PFSK-1 (cell line): ENCODE measurements at regions not wholly inside any gene's neighbourhood (a gene's known extent, or its start where the extent isn't known, plus 50 kb on each side); places are given as distances from the start of the nearest gene placed in this dataset.

ENCODE experiments used
- FOXP2 ChIP-seq: optimal IDR thresholded peaks from 2 replicates; pipeline ENCODE3; 2011; ENCODE audit warnings: borderline replicate concordance, control low read depth, inconsistent platforms; ENCODE audit not compliant: insufficient read depth; ENCODE audit errors: extremely low read length, extremely low read depth
- POLR2AphosphoS5 ChIP-seq: IDR thresholded peaks from 2 replicates; pipeline ENCODE4 v1.6.1; 2012; ENCODE audit warnings: low read depth, mild to moderate bottlenecking, control low read depth, low read length, moderate library complexity
- SIN3A ChIP-seq: IDR thresholded peaks from 2 replicates; pipeline ENCODE4 v1.6.1; 2012; ENCODE audit warnings: mild to moderate bottlenecking, low read length, moderate library complexity, borderline replicate concordance; ENCODE audit not compliant: insufficient read depth
- TAF1 ChIP-seq: IDR thresholded peaks from 2 replicates; pipeline ENCODE4 v1.6.1; 2012; ENCODE audit warnings: low read length, control low read depth, borderline replicate concordance; ENCODE audit not compliant: insufficient read depth
- TF ChIP-seq, protein P1 (sequence below), 2 experiments: IDR thresholded peaks; 2 replicates each; pipeline versions ENCODE4 v1.6.1 to v1.8.0; 2011 to 2012; ENCODE audit warnings: low read depth in 2 of 2, low read length in 2 of 2, control low read depth in 1 of 2, inconsistent platforms in 1 of 2, mild to moderate bottlenecking in 1 of 2, moderate library complexity in 1 of 2; ENCODE audit not compliant: insufficient read depth in 1 of 2

DNA sequence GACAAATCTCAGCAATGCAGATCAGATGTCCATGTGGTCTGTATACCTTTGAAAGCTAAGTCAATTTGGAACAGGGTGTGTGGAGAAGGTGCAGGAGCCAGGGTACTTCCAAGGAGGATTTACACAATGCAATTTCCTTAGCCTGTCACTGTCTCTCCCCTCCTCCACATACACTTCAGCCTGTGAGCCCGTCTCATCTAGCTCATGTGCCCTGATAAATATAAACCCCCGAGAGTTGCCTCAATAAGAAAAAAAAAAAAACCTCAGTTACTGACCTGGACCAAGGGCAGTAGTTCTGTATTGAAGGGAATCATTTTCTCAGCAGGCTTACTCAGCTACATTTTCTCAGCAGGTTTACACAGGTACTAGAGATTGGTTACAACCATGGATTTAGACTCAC is 132.1 kb upstream of the PELI2 start:
- TF ChIP-seq SIN3A: no peak
- no peak for TF ChIP-seq POLR2AphosphoS5
- no peak for TF ChIP-seq FOXP2
- TF ChIP-seq, protein P1, sequence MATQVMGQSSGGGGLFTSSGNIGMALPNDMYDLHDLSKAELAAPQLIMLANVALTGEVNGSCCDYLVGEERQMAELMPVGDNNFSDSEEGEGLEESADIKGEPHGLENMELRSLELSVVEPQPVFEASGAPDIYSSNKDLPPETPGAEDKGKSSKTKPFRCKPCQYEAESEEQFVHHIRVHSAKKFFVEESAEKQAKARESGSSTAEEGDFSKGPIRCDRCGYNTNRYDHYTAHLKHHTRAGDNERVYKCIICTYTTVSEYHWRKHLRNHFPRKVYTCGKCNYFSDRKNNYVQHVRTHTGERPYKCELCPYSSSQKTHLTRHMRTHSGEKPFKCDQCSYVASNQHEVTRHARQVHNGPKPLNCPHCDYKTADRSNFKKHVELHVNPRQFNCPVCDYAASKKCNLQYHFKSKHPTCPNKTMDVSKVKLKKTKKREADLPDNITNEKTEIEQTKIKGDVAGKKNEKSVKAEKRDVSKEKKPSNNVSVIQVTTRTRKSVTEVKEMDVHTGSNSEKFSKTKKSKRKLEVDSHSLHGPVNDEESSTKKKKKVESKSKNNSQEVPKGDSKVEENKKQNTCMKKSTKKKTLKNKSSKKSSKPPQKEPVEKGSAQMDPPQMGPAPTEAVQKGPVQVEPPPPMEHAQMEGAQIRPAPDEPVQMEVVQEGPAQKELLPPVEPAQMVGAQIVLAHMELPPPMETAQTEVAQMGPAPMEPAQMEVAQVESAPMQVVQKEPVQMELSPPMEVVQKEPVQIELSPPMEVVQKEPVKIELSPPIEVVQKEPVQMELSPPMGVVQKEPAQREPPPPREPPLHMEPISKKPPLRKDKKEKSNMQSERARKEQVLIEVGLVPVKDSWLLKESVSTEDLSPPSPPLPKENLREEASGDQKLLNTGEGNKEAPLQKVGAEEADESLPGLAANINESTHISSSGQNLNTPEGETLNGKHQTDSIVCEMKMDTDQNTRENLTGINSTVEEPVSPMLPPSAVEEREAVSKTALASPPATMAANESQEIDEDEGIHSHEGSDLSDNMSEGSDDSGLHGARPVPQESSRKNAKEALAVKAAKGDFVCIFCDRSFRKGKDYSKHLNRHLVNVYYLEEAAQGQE (IDR thresholded peaks at IDR 0.05; ENCODE audit: insufficient read depth in 1 of 2, low read depth in 2 of 2, low read length in 2 of 2): no peak
- no peak for TF ChIP-seq TAF1

DNA sequence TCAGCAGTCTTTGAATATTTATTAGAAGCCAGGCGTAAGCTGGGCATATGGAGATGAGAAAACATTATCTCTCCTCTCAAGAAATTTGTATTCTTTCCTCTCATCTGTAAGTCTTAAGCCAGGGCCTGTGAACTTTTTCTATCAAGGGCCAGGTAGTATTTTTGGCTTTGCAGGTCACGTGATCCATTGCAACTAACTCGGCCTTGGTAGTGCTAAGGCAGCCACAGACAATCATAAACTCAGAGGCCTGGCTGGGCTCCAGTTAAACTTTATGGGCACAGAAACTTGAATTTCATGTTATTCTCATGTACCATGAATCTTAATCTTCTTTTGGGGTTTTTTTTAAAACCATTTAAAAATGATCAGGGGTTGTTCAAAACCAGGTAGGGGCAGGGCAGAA is 117.4 kb upstream of the PELI2 start:
- TF ChIP-seq, protein P1 (IDR thresholded peaks at IDR 0.05; ENCODE audit: insufficient read depth in 1 of 2, low read depth in 2 of 2, low read length in 2 of 2): no peak
- TF ChIP-seq TAF1: no peak
- TF ChIP-seq POLR2AphosphoS5: no peak
- TF ChIP-seq FOXP2: no peak
- no peak for TF ChIP-seq SIN3A

DNA sequence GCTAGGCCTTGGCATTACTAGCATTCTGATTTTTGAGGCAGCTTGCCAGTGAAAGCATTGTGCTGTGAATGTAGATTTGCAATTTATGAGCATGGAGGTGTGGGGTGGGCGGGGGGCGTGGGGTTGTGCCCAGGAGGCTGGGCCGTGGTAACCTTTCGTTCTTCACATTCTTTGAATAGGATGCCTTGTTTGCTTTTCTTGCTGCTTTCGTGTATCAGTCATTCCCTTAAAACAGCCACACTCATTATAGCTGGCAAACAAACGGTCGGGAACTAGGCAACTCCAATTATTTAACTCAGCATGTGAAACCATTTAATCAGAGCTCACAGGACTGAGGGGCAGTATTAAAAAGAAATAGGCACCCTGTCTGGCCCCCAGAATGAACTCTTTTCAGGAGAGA is 115.9 kb upstream of the PELI2 start:
- no peak for TF ChIP-seq FOXP2
- TF ChIP-seq SIN3A: no peak
- TF ChIP-seq TAF1: no peak
- no peak for TF ChIP-seq POLR2AphosphoS5
- TF ChIP-seq, protein P1 (IDR thresholded peaks at IDR 0.05; ENCODE audit: insufficient read depth in 1 of 2, low read depth in 2 of 2, low read length in 2 of 2): no peak

GRCh38 chr14:56002876-56003625 is 115.2 kb upstream of the PELI2 start:
- no peak for TF ChIP-seq FOXP2
- TF ChIP-seq, protein P1 (IDR thresholded peaks at IDR 0.05; ENCODE audit: insufficient read depth in 1 of 2, low read depth in 2 of 2, low read length in 2 of 2): no peak
- TF ChIP-seq POLR2AphosphoS5: no peak
- TF ChIP-seq SIN3A: no peak
- no peak for TF ChIP-seq TAF1

- TF ChIP-seq POLR2AphosphoS5 (no peak), TAF1 (no peak), FOXP2 (no peak), SIN3A (no peak)
- TF ChIP-seq, protein P1 (IDR thresholded peaks at IDR 0.05; ENCODE audit: insufficient read depth in 1 of 2, low read depth in 2 of 2, low read length in 2 of 2): no peak
These were observed 113.9 kb upstream of the PELI2 start for GRCh38 chr14:56004323-56004722.
